Stimulated activated CD8-positive, alpha-beta memory T cell treated with anti-CD3 and anti-CD28 coated beads, Interleukin-2, amount 100 ng/mL, for 1 hour (primary cell): ENCODE measurements at regions not wholly inside any gene's neighbourhood (a gene's known extent, or its start where the extent isn't known, plus 50 kb on each side); places are given as distances from the start of the nearest gene placed in this dataset.
A peak's percentile ranks its signal among the peaks of the same experiment; 100 is the strongest.

Source experiments
- DNase-seq, 2 donors: peaks; one replicate each; pipeline ENCODE4 v3.0.0-alpha.2; 2020; ENCODE audit warnings: low read depth in 2 of 2

GRCh38 chr5:81856948-81857928 is 106.3 kb upstream of the SSBP2 start:
- no peak for DNase-seq

- no peak for DNase-seq
Measured at GRCh38 chr5:81855591-81855990, 104.7 kb upstream of the SSBP2 start.

- no peak for DNase-seq
Measured at GRCh38 chr5:81854915-81855314, 104.0 kb upstream of the SSBP2 start.

- no peak for DNase-seq
Measured at GRCh38 chr5:81854485-81854884, 103.6 kb upstream of the SSBP2 start.

GRCh38 chr5:81853030-81853357 is 102.1 kb upstream of the SSBP2 start:
- no peak for DNase-seq

GRCh38 chr5:81852291-81853029 is 101.6 kb upstream of the SSBP2 start:
- DNase-seq: no peak

GRCh38 chr5:81851481-81852178 is 100.7 kb upstream of the SSBP2 start:
- DNase-seq: peak; percentile 71 to 73

- DNase-seq: no peak
Measured at GRCh38 chr5:81850501-81851357, 99.8 kb upstream of the SSBP2 start.

GRCh38 chr5:81849770-81850367 is 99.0 kb upstream of the SSBP2 start:
- no peak for DNase-seq

GRCh38 chr5:81848362-81848880 is 97.5 kb upstream of the SSBP2 start:
- no peak for DNase-seq

GRCh38 chr5:81846301-81846700 is 95.4 kb upstream of the SSBP2 start:
- DNase-seq: no peak

- DNase-seq: no peak
Measured at GRCh38 chr5:81843845-81844244, 92.9 kb upstream of the SSBP2 start.

- no peak for DNase-seq
Measured at GRCh38 chr5:81842795-81843398, 92.0 kb upstream of the SSBP2 start.

GRCh38 chr5:81839034-81839433 is 88.1 kb upstream of the SSBP2 start:
- no peak for DNase-seq

GRCh38 chr5:81838307-81838906 is 87.5 kb upstream of the SSBP2 start:
- DNase-seq: no peak

GRCh38 chr5:81837667-81838306 is 86.9 kb upstream of the SSBP2 start:
- DNase-seq: no peak

- DNase-seq: no peak
Measured at GRCh38 chr5:81835814-81836367, 85.0 kb upstream of the SSBP2 start.

- DNase-seq: no peak
Measured at GRCh38 chr5:81834021-81834660, 83.2 kb upstream of the SSBP2 start.

- no peak for DNase-seq
Measured at GRCh38 chr5:81830596-81830995, 79.7 kb upstream of the SSBP2 start.
